Muscle of leg (tissue), 3 donors: ENCODE measurements at regions not wholly inside any gene's neighbourhood (a gene's known extent, or its start where the extent isn't known, plus 50 kb on each side); places are given as distances from the start of the nearest gene placed in this dataset.

Source experiments
- DNase-seq: peaks from one replicate; pipeline ENCODE4 v3.0.0; 2013
- H3K27ac ChIP-seq: one replicate; pipeline ENCODE4 v1.5.1; 2013; ENCODE audit warnings: mild to moderate bottlenecking, low read length, control low read depth
- H3K27me3 ChIP-seq: one replicate; pipeline ENCODE4 v1.6.1; 2013; ENCODE audit warnings: low read length; ENCODE audit not compliant: control insufficient read depth, insufficient read depth
- H3K36me3 ChIP-seq: one replicate; pipeline ENCODE4 v1.6.1; 2013; ENCODE audit warnings: low read length; ENCODE audit not compliant: control insufficient read depth, insufficient read depth
- H3K4me1 ChIP-seq: one replicate; pipeline ENCODE4 v1.6.1; 2013; ENCODE audit warnings: low read length; ENCODE audit not compliant: control insufficient read depth, insufficient read depth
- H3K4me3 ChIP-seq: one replicate; pipeline ENCODE4 v1.5.1; 2013; ENCODE audit warnings: low read length, control low read depth
- H3K9me3 ChIP-seq: replicated peaks from 2 replicates; pipeline ENCODE4 v1.6.1; 2013; ENCODE audit warnings: low read depth, low read length; ENCODE audit not compliant: control insufficient read depth
- WGBS: methylation state at CpG from one replicate; pipeline ENCODE4 v1.1.5; 2013; ENCODE audit warnings: missing lambda C conversion rate; ENCODE audit not compliant: insufficient coverage; 5-methylcytosine and 5-hydroxymethylcytosine counted together

DNA sequence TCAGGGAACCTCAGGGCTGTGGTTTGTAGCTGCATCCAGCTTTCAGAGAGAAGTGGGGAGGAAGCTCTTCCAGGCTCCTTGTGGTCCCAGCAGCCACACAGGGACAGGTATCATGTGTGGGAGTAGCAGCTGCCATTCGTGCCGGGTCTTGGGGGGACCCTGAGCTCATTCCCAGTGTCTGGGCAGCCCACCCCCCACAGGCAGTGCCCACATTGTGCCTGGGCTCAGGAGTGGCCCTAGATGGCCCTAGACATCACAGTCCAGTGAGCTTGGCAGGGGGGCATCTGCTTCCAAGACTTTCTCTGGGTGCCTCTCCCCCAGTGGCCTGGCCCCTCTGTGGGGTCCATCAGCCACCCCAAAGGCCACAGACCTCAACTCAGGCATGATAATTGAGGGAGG, 619.7 kb downstream of the BRD1 start:
- DNase-seq: no peak
- no peaks in the 10 kb centered on the region for H3K36me3 ChIP-seq
- H3K4me1 ChIP-seq: peaks cover 2% of the 10 kb centered on the region
- H3K27ac ChIP-seq: no peak overlapping the region
- H3K4me3 ChIP-seq: no peak overlapping the region
- H3K27me3 ChIP-seq: peaks cover 3% of the 10 kb centered on the region
- no CpG with 5 or more reads among the region's 2 CpGs for WGBS
- H3K9me3 ChIP-seq: no peaks in the 10 kb centered on the region

DNA sequence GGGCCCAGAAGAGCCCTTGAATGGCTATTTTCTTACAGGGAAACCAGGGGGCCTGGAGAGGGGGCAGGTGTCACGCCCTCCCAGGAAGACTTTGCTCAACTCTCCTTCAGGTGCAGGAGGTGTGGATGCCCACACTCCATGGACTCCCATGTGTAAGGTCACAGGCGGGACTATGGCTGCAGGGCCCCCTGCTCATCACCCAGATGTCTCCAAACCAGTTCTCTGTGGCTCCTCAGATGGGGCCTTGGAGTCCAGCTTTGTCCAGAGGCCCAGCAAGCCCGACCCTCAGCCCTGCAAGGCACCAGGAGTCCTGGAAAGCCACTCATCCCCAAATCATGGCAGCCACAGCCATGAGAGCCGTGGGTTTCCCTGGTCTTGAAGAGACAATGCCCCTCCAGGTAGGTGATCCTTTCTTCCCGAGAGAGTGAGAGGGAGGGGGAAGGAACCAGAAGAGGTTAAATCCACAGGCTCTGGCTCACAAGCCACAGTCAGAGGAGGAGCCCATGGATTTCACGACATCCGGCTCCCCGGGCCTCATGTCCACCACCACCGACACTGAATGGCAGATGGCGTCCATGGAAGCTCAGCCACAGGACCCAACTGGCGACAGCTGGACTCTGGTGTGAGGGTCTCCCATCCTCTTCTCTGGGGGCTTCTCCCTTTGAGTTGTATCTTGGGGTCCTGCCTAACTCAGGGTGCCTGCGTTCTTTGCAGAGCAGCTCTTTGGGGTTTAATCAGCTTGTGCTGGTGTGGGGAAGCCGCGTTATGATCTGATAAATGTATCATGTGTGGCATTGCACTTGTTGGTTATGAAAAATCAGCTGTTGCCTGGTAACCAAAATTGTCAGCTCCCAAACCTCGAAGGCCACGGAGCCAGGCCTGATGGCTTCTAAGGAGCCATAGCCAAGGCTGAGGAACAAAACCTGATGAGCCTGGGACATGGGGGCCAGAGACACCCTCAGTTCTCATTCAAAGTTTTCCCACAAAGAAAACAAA, 620.4 kb downstream of the BRD1 start:
- no peak for DNase-seq
- Histone ChIP-seq H3K4me3 (no peak overlapping the region), H3K36me3 (no peaks in the 10 kb centered on the region), H3K9me3 (no peaks in the 10 kb centered on the region), H3K4me1 (peaks cover 2% of the 10 kb centered on the region), H3K27ac (no peak overlapping the region), H3K27me3 (peaks cover 3% of the 10 kb centered on the region)
- 74% methylated on average over 11 of the region's 16 CpGs for WGBS

DNA sequence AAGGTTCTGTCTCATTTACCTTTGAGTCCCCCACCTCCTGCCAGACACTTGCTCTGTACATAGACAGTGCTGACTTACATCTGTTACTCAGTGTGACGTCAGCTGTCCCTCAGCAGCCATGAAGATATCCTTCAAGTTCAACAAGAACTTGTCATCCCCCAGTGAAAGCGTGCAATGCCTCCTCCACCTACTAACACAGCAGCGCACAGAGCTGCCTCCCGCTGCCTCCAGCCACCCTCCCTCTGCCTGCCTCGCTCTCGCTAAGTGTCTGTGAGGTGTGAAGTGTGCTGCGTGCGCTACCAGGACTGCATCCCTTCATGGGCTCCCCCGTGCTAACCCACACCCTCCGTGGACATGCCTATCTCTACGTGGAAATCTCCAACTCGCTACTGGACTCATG, 621.4 kb downstream of the BRD1 start:
- Histone ChIP-seq H3K4me3 (no peak overlapping the region), H3K4me1 (peaks cover 2% of the 10 kb centered on the region), H3K36me3 (no peaks in the 10 kb centered on the region), H3K27ac (no peak overlapping the region), H3K27me3 (peaks cover 3% of the 10 kb centered on the region), H3K9me3 (no peaks in the 10 kb centered on the region)
- no peak for DNase-seq
- 76% methylated on average over 5 of the region's 12 CpGs for WGBS

DNA sequence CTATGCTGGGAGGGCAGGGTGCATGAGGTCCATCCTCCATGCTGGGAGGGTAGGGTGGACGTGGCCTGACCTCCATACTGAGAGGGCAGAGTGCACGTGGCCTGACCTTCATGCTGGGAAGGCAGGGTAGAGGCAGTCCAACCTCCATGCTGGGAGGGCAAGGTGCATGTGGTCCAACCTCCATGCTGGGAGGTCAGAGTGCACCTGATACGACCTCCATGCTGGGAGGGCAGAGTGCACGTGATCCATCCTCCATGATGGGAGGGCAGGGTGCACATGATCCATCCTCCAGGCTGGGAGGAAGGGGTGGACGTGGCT, 622.2 kb downstream of the BRD1 start:
- Histone ChIP-seq H3K27ac (no peak overlapping the region), H3K36me3 (no peaks in the 10 kb centered on the region), H3K9me3 (no peaks in the 10 kb centered on the region), H3K4me3 (no peak overlapping the region), H3K27me3 (peaks cover 3% of the 10 kb centered on the region), H3K4me1 (peaks cover 2% of the 10 kb centered on the region)
- no peak for DNase-seq
- WGBS: 56% methylated on average over 4 of the region's 5 CpGs

DNA sequence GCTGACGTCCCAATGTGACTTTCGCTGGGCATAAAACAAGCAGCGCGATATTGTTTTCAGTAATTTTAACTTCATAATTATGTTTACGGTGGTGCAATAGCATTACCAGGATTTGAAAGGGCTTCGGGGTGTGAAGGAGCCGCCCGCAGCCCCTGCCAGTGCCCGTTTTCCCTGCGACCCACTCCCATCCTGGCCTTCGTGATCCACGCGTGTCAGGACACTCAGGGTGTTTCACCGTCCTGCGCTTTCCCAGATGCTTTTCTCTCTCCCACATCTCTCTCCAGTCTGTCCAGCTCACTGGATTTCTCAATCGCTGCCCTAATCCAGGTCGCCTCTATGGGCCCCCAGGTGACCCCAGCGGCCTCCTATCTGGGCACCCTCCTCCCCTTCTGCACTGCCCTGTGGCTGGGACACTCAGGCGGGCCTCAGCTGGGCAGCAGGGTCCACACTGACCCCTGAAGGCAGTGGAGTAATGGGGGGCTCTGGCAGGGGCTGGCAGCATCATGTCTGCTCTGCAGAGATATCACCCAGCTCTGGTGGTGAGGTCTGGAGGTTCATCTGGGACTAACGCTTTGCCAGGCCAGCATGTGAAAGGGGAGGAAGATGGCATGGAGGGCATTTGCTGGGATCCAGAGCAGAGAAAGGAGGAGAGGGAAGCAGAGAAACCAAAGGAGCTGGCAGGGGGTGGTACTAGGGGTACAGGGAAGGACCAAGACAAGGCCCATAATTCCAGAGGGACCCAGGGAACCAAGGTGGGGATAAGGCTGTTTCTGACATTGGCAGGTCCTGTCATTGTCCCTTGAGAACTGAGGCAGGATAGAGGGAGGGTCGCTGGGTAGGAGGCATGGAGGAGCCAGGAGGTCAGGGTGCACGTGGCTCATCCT, 622.8 kb downstream of the BRD1 start:
- H3K9me3 ChIP-seq: no peaks in the 10 kb centered on the region
- H3K36me3 ChIP-seq: no peaks in the 10 kb centered on the region
- H3K27me3 ChIP-seq: peaks cover 3% of the 10 kb centered on the region
- no peak overlapping the region for H3K27ac ChIP-seq
- no peak for DNase-seq
- H3K4me1 ChIP-seq: peaks cover 2% of the 10 kb centered on the region
- H3K4me3 ChIP-seq: no peak overlapping the region
- WGBS: 85% methylated on average over 21 of the region's 22 CpGs

DNA sequence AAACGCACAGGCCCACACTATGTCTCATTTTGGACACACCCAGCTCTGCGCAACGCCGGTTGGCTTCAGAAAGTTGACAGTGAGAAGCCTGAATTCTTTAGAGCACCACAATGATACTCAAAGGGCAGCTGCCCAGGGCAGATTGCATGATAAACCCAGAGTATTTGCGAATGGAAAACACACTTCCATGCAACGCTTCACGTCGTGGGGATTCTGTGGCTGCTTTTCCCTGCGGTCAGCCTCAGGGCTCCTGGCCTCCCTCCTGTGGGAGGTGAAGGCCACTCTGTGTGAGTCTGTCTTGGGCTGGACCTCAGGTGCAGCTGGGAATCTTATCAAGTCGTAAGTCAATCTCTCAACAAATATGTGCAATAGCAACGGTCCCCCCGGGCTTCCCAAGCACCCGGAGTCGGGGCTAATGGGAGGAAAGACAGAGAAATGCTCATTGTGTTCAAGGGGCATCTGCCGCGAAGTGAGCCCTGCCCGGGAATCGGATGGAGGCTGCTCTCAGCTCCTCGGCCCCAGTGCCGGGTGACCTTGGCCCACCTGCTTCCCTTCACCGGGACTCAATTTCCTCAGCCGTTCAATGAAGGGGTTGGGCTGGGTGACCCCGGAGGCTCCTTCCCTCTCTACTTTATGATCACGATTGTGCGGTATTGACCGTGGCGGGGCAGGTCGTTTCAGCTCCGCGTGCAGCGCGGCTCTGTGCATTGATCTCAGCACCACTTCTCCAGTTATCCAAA, 623.6 kb downstream of the BRD1 start:
- no peaks in the 10 kb centered on the region for H3K9me3 ChIP-seq
- no peaks in the 10 kb centered on the region for H3K4me1 ChIP-seq
- H3K27me3 ChIP-seq: peaks cover 7% of the 10 kb centered on the region
- H3K36me3 ChIP-seq: no peaks in the 10 kb centered on the region
- H3K4me3 ChIP-seq: no peak overlapping the region
- no peak for DNase-seq
- 81% methylated on average over 20 of the region's 32 CpGs for WGBS
- no peak overlapping the region for H3K27ac ChIP-seq

DNA sequence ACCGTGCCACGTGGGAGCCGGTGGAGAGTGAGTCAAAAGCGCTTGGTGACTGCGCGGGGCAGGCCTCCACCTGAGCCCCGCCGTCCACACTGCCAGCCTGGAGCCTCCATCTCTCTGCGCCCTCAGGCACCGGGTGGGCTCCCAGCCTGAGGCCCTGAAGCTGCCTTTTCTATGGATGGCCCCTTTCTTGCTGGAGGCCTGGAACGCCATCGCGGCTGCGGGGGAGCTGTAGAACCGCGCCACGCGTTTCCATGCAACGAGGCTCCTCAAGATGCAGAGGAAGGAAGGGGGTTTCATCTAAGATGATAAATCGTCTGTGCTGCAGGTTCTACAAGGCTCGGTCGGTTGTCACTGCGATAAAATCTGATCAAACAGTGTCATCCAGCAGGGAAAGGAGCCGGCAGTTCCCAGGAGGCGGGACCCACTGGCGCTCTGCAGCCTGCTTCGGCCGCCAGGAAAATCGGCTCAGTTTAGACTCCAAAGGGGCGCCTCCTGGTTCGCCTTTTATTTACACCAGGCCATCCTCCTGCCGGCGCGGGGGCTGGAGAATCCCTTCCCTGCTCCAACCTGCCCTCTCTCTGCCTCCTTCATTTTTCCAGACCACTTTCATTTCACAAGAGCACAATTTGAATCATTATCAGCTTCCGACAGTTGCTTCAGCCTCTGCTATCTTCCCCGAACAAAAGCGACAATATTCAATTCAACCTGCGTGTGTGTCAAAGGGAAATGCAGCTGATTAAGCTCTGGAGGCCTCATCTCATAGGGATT, 624.4 kb downstream of the BRD1 start:
- WGBS: 60% methylated on average over 27 of the region's 38 CpGs
- H3K27ac ChIP-seq: no peak overlapping the region
- no peaks in the 10 kb centered on the region for H3K4me1 ChIP-seq
- H3K27me3 ChIP-seq: peaks cover 11% of the 10 kb centered on the region
- H3K36me3 ChIP-seq: no peaks in the 10 kb centered on the region
- no peak overlapping the region for H3K4me3 ChIP-seq
- DNase-seq: no peak
- H3K9me3 ChIP-seq: no peaks in the 10 kb centered on the region

DNA sequence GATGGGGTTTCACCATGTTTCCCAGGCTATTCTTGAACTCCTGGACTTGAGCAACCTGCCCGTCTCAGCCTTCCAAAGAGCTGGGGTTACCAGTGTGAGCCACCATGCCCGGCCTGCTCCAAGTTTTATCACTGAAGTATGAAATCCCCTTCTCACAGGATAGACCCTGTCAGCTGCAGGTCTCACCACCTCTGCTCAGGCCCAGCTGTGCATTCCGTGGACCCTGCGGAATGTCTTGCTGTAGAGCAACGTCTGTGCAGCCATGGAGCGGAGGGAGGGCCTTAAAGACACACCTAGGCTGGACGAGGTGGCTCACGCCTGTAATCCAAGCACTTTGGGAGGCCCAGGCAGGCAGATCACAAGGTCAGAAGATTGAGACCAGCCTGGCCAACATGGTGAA, 625.4 kb downstream of the BRD1 start:
- 78% methylated on average over 7 of the region's 8 CpGs for whole genome bisulfite sequencing
- Histone ChIP-seq H3K27ac (no peak overlapping the region), H3K27me3 (peaks cover 21% of the 10 kb centered on the region), H3K4me3 (no peak overlapping the region), H3K4me1 (no peaks in the 10 kb centered on the region), H3K36me3 (no peaks in the 10 kb centered on the region), H3K9me3 (no peaks in the 10 kb centered on the region)
- no peak for DNase-seq

DNA sequence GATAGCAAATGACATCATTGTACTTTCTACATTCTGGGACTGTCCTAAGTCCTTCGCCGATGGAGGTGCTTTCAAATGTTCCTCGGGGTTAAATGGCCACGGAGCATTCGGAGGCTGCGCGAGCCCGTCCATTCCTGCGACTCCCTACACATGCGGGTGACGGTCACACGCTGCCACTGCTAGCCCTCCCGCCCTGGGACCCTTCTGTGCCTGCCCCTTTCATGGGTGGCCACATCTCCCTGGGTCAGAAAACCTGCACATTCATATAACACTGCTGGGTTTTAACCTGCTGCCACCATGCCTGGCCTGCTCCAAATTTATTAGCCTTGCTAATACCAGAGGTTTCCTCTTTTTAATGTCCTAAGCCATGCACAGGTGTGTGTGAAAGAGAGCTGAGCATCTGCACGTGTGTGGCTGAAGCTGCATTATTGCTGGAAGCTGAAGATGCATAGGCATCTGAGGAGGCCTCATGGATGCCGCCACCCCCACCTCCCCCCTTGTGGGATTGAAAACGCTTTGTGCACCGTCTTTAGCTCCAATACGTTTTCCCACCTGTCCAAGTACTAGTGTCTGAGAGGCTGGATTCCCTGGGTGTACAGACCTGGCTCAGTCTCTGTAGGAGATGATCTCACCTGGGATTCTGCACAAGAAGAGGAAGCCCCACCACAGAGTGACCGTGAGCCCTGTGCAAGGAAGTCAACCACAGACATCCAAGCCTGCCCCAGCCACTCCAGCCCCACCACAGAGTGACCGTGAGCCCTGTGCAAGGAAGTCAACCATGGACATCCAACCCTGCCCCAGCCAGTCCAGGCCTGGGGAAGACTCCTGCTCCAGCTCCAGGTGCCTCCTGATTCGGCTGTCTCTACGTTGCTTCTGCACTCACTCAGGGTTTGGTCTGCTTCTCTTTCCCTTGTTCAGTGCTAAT, 626.4 kb downstream of the BRD1 start:
- WGBS: 79% methylated on average over 8 of the region's 22 CpGs
- no peak for DNase-seq
- no peaks in the 10 kb centered on the region for H3K36me3 ChIP-seq
- peaks cover 25% of the 10 kb centered on the region for H3K27me3 ChIP-seq
- no peaks in the 10 kb centered on the region for H3K4me1 ChIP-seq
- H3K9me3 ChIP-seq: no peaks in the 10 kb centered on the region
- H3K27ac ChIP-seq: no peak overlapping the region
- H3K4me3 ChIP-seq: no peak overlapping the region
